ENCODE measurements at regions not wholly inside any gene's neighbourhood (a gene's known extent, or its start where the extent isn't known, plus 50 kb on each side); places are given as distances from the start of the nearest gene placed in this dataset.

GRCh38 chr17:51527225-51527982 lies 267.1 kb downstream of the UTP18 start:
- no peak for TF ChIP-seq EZH2phosphoT487 (IDR thresholded peaks at IDR 0.05; ENCODE audit: insufficient read depth, low read depth)
- no peak for TF ChIP-seq EZH2 (IDR thresholded peaks at IDR 0.05; ENCODE audit: insufficient read depth, poor library complexity, severe bottlenecking)
- no peak overlapping the region for H3K9ac ChIP-seq
- H3K9me3 ChIP-seq (ENCODE audit: low read depth) = no peaks in the 10 kb centered on the region
- no peak overlapping the region for H3K4me2 ChIP-seq (ENCODE audit: unreplicated experiment)
- no peaks in the 10 kb centered on the region for H3K27me3 ChIP-seq (replicated peaks; ENCODE audit: insufficient read depth)
- no peak overlapping the region for H2AFZ ChIP-seq
- H3F3A ChIP-seq (ENCODE audit: insufficient read depth) = no peaks in the 10 kb centered on the region
- in situ Hi-C loops (cut with MboI) = loop anchor here (25.0 kb wide), 1 partner anchor 215 kb away; no protein-coding TSS in a partner anchor
- 49 to 51% methylated on average over 9 of the region's 9 CpGs for WGBS, 2 experiments (ENCODE audit: low coverage in 1 of 2, low lambda C conversion rate in 2 of 2, missing lambda C conversion rate in 2 of 2)
- no peaks in the 10 kb centered on the region for H3K79me2 ChIP-seq (ENCODE audit: insufficient read depth)
- H3K36me3 ChIP-seq (ENCODE audit: low read depth) = no peaks in the 10 kb centered on the region
- no peak overlapping the region for H3K4me3 ChIP-seq
- no peak overlapping the region for H3K27ac ChIP-seq
- H4K20me1 ChIP-seq (ENCODE audit: insufficient read depth) = no peaks in the 10 kb centered on the region
- DNase-seq = no peak
- H3K9me2 ChIP-seq (ENCODE audit: insufficient read depth) = no peaks in the 10 kb centered on the region
- no peaks in the 10 kb centered on the region for H3K4me1 ChIP-seq (ENCODE audit: insufficient read depth)

GRCh38 chr17:51528111-51528510 lies 267.8 kb downstream of the UTP18 start:
- in situ Hi-C loops (cut with MboI) = loop anchor here (25.0 kb wide), 1 partner anchor 216 kb away; no protein-coding TSS in a partner anchor
- WGBS, 2 experiments (ENCODE audit: low coverage in 1 of 2, low lambda C conversion rate in 2 of 2, missing lambda C conversion rate in 2 of 2) = 29 to 34% methylated on average over 6 of the region's 6 CpGs
- no peak overlapping the region for H3K27ac ChIP-seq

GRCh38 chr17:51533219-51533618 lies 272.9 kb downstream of the UTP18 start:
- Histone ChIP-seq H3K27ac (no peak overlapping the region), H3F3A (ENCODE audit: insufficient read depth) (no peaks in the 10 kb centered on the region), H3K9me2 (ENCODE audit: insufficient read depth) (no peaks in the 10 kb centered on the region), H3K9ac (no peak overlapping the region), H2AFZ (no peak overlapping the region), H3K4me2 (ENCODE audit: unreplicated experiment) (no peak overlapping the region), H3K79me2 (ENCODE audit: insufficient read depth) (no peaks in the 10 kb centered on the region), H4K20me1 (ENCODE audit: insufficient read depth) (no peaks in the 10 kb centered on the region), H3K27me3 (replicated peaks; ENCODE audit: insufficient read depth) (no peaks in the 10 kb centered on the region), H3K4me1 (ENCODE audit: insufficient read depth) (no peaks in the 10 kb centered on the region), H3K4me3 (no peak overlapping the region), H3K36me3 (ENCODE audit: low read depth) (no peaks in the 10 kb centered on the region), H3K9me3 (ENCODE audit: low read depth) (no peaks in the 10 kb centered on the region)
- no peak for DNase-seq
- in situ Hi-C loops (cut with MboI) = loop anchor here (25.0 kb wide), 1 partner anchor 221 kb away; no protein-coding TSS in a partner anchor
- no peak for TF ChIP-seq EZH2 (IDR thresholded peaks at IDR 0.05; ENCODE audit: insufficient read depth, poor library complexity, severe bottlenecking)
- no peak for TF ChIP-seq EZH2phosphoT487 (IDR thresholded peaks at IDR 0.05; ENCODE audit: insufficient read depth, low read depth)
- 29 to 31% methylated on average over 3 of the region's 3 CpGs for WGBS, 2 experiments (ENCODE audit: low coverage in 1 of 2, low lambda C conversion rate in 2 of 2, missing lambda C conversion rate in 2 of 2)

More at GRCh38 chr17:51528111-51528510, 267.8 kb downstream of the UTP18 start:
- H3K4me1 ChIP-seq (ENCODE audit: insufficient read depth) = no peaks in the 10 kb centered on the region
- no peak overlapping the region for H2AFZ ChIP-seq
- TF ChIP-seq EZH2 (IDR thresholded peaks at IDR 0.05; ENCODE audit: insufficient read depth, poor library complexity, severe bottlenecking) (no peak), EZH2phosphoT487 (IDR thresholded peaks at IDR 0.05; ENCODE audit: insufficient read depth, low read depth) (no peak)
- no peaks in the 10 kb centered on the region for H3K9me2 ChIP-seq (ENCODE audit: insufficient read depth)
- no peak overlapping the region for H3K4me3 ChIP-seq
- no peaks in the 10 kb centered on the region for H3K27me3 ChIP-seq (replicated peaks; ENCODE audit: insufficient read depth)
- H3K79me2 ChIP-seq (ENCODE audit: insufficient read depth) = no peaks in the 10 kb centered on the region
- no peak for DNase-seq
- H4K20me1 ChIP-seq (ENCODE audit: insufficient read depth) = no peaks in the 10 kb centered on the region
- H3F3A ChIP-seq (ENCODE audit: insufficient read depth) = no peaks in the 10 kb centered on the region
- H3K9me3 ChIP-seq (ENCODE audit: low read depth) = no peaks in the 10 kb centered on the region
- no peaks in the 10 kb centered on the region for H3K36me3 ChIP-seq (ENCODE audit: low read depth)
- no peak overlapping the region for H3K4me2 ChIP-seq (ENCODE audit: unreplicated experiment)
- H3K9ac ChIP-seq = no peak overlapping the region

- no peak for DNase-seq
Observed at GRCh38 chr17:51533821-51534220, 273.5 kb downstream of the UTP18 start.

More at GRCh38 chr17:51533821-51534220, 273.5 kb downstream of the UTP18 start:
- Histone ChIP-seq H3K36me3 (ENCODE audit: low read depth) (no peaks in the 10 kb centered on the region), H3F3A (ENCODE audit: insufficient read depth) (no peaks in the 10 kb centered on the region), H3K4me3 (no peak overlapping the region), H3K4me2 (ENCODE audit: unreplicated experiment) (no peak overlapping the region), H3K9me3 (ENCODE audit: low read depth) (no peaks in the 10 kb centered on the region), H3K79me2 (ENCODE audit: insufficient read depth) (no peaks in the 10 kb centered on the region), H3K9me2 (ENCODE audit: insufficient read depth) (no peaks in the 10 kb centered on the region), H3K4me1 (ENCODE audit: insufficient read depth) (no peaks in the 10 kb centered on the region), H2AFZ (no peak overlapping the region), H3K27me3 (replicated peaks; ENCODE audit: insufficient read depth) (no peaks in the 10 kb centered on the region), H4K20me1 (ENCODE audit: insufficient read depth) (no peaks in the 10 kb centered on the region), H3K9ac (no peak overlapping the region), H3K27ac (no peak overlapping the region)
- in situ Hi-C loops (cut with MboI) = loop anchor here (25.0 kb wide), 1 partner anchor 222 kb away; no protein-coding TSS in a partner anchor
- TF ChIP-seq EZH2 (IDR thresholded peaks at IDR 0.05; ENCODE audit: insufficient read depth, poor library complexity, severe bottlenecking) (no peak), EZH2phosphoT487 (IDR thresholded peaks at IDR 0.05; ENCODE audit: insufficient read depth, low read depth) (no peak)
- WGBS, 2 experiments (ENCODE audit: low coverage in 1 of 2, low lambda C conversion rate in 2 of 2, missing lambda C conversion rate in 2 of 2) = 25 to 33% methylated on average over 3 of the region's 3 CpGs
